A549 (cell line): ENCODE measurements at regions not wholly inside any gene's neighbourhood (a gene's known extent, or its start where the extent isn't known, plus 50 kb on each side); places are given as distances from the start of the nearest gene placed in this dataset.

Experiments
- ATAC-seq, 2 experiments: fragments of 200-7000 bp in 1 of 2; fragments of >200 bp in 1 of 2; cut with Nextera tagmentation in 1 of 2; cut with Tn5 transposase in 1 of 2; 3 replicates each; pipeline versions ENCODE4 v1.8.0 to v1.9.1; 2018 to 2020; ENCODE audit warnings: mild to moderate bottlenecking in 1 of 2, moderate library complexity in 1 of 2
- CTCF ChIA-PET: fragments of 300-600 bp; sonication (Branson Sonifier 250); formaldehyde crosslinking; extraction: SDS; loops from one replicate; lab custom pipeline; 2021; ENCODE audit warnings: antibody characterized with exemption, inconsistent platforms; lab: Yijun Ruan, JAX
- POLR2A ChIA-PET: fragments of 350-600 bp; formaldehyde crosslinking; extraction: SDS; loops from one replicate; lab custom pipeline; 2021; ENCODE audit warnings: antibody characterized with exemption, inconsistent platforms; lab: Yijun Ruan, JAX
- DNase-seq, 2 experiments: peaks; one replicate each; pipeline versions ENCODE4 v3.0.0 to v3.0.0-alpha.2; 2011 to 2016; ENCODE audit warnings: low read depth in 1 of 2, low spot score in 1 of 2
- FAIRE-seq: peaks from 2 replicates; lab custom pipeline; 2011; peaks lifted over from hg19 to GRCh38; lab: Jason Lieb, UNC
- H3K27ac ChIP-seq, 2 experiments: fragments of >200 bp; sonication (Bioruptor Twin); formaldehyde crosslinking; 3 replicates each; pipeline ENCODE4 v1.5.1; 2016 to 2017
- H3K4me1 ChIP-seq: fragments of >200 bp; sonication (Bioruptor Twin); formaldehyde crosslinking; 3 replicates; pipeline ENCODE4 v1.6.1; 2016
- H3K4me2 ChIP-seq: fragments of >200 bp; sonication (Bioruptor Twin); formaldehyde crosslinking; 3 replicates; pipeline ENCODE4 v1.6.1; 2016
- H3K4me3 ChIP-seq: fragments of >200 bp; sonication (Bioruptor Twin); formaldehyde crosslinking; 3 replicates; pipeline ENCODE4 v1.5.1; 2016
- H3K9me3 ChIP-seq: fragments of >200 bp; sonication (Bioruptor Twin); formaldehyde crosslinking; 3 replicates; pipeline ENCODE4 v1.6.1; 2016
- BCL3 ChIP-seq: fragments of >200 bp; sonication (Bioruptor Twin); formaldehyde crosslinking; IDR thresholded peaks from 3 replicates; pipeline ENCODE4 v1.6.1; 2016
- CBX8 ChIP-seq: fragments of 200-600 bp; sonication (generic); IDR thresholded peaks from 2 replicates; pipeline ENCODE4 v1.6.1; 2016
- CEBPB ChIP-seq, 2 experiments: fragments of >200 bp in 1 of 2; sonication (Bioruptor Twin) in 1 of 2; formaldehyde crosslinking in 1 of 2; IDR thresholded peaks; 2 replicates each; pipeline ENCODE4 v1.6.1; 2012 to 2016
- E2F6 ChIP-seq: IDR thresholded peaks from 2 replicates; pipeline ENCODE4 v1.6.1; 2012; ENCODE audit warnings: low read depth, borderline replicate concordance
- ELK1 ChIP-seq: fragments of 150-350 bp; IDR thresholded peaks from 2 replicates; pipeline ENCODE4 v1.6.1; 2014; ENCODE audit warnings: low read depth, mild to moderate bottlenecking, low read length
- EP300 ChIP-seq, 2 experiments: fragments of >200 bp; sonication (Bioruptor Twin); formaldehyde crosslinking; IDR thresholded peaks; 2 replicates in 1 of 2; 3 replicates in 1 of 2; pipeline ENCODE4 v1.6.1; 2016 to 2017
- ESRRA ChIP-seq: fragments of 150-350 bp; IDR thresholded peaks from 2 replicates; pipeline ENCODE4 v1.6.1; 2014; ENCODE audit warnings: mild to moderate bottlenecking, low read length, borderline replicate concordance
- FOSB ChIP-seq: fragments of 250-450 bp; sonication (Bioruptor Pico); IDR thresholded peaks from 2 replicates; pipeline ENCODE4 v1.5.0; 2020; ENCODE audit warnings: mild to moderate bottlenecking, moderate library complexity
- FOSL2 ChIP-seq, 2 experiments: fragments of 450-650 bp in 1 of 2; fragments of >200 bp in 1 of 2; sonication (Bioruptor Twin) in 1 of 2; formaldehyde crosslinking; IDR thresholded peaks; 2 replicates each; pipeline versions ENCODE4 v1.5.0 to v1.6.1; 2016 to 2020; ENCODE audit warnings: mild to moderate bottlenecking in 1 of 2, moderate library complexity in 1 of 2
- FOXS1 ChIP-seq: fragments of 250-450 bp; sonication (Bioruptor Pico); IDR thresholded peaks from 2 replicates; pipeline ENCODE4 v1.5.0; 2020; ENCODE audit warnings: mild to moderate bottlenecking, moderate library complexity
- GATA3 ChIP-seq: IDR thresholded peaks from 2 replicates; pipeline ENCODE4 v1.6.1; 2012; ENCODE audit warnings: borderline replicate concordance
- HEYL ChIP-seq: fragments of 250-450 bp; sonication (Bioruptor Pico); IDR thresholded peaks from 2 replicates; pipeline ENCODE4 v1.8.0; 2021; ENCODE audit warnings: mild to moderate bottlenecking, moderate library complexity
- HOXA7 ChIP-seq: fragments of 250-450 bp; sonication (Bioruptor Pico); IDR thresholded peaks from 2 replicates; pipeline ENCODE4 v1.5.0; 2020; ENCODE audit warnings: mild to moderate bottlenecking, moderate library complexity
- HOXB5 ChIP-seq: fragments of 250-450 bp; sonication (Bioruptor Pico); IDR thresholded peaks from 2 replicates; pipeline ENCODE4 v1.5.0; 2020; ENCODE audit warnings: mild to moderate bottlenecking, moderate library complexity
- JUN ChIP-seq, 2 experiments: fragments of >200 bp; sonication (Bioruptor Twin); formaldehyde crosslinking; IDR thresholded peaks; 2 replicates in 1 of 2; 3 replicates in 1 of 2; pipeline ENCODE4 v1.6.1; 2016 to 2017
- MAFK ChIP-seq: fragments of 450-650 bp; IDR thresholded peaks from 2 replicates; pipeline ENCODE4 v1.6.1; 2014; ENCODE audit not compliant: partially characterized antibody
- MAZ ChIP-seq: fragments of 150-350 bp; IDR thresholded peaks from 2 replicates; pipeline ENCODE4 v1.6.1; 2014; ENCODE audit warnings: antibody characterized with exemption, low read depth, low read length, borderline replicate concordance
- NR3C1 ChIP-seq: fragments of >200 bp; sonication (Bioruptor Twin); formaldehyde crosslinking; IDR thresholded peaks from 3 replicates; pipeline ENCODE4 v1.6.1; 2017
- PBX3 ChIP-seq: IDR thresholded peaks from 2 replicates; pipeline ENCODE4 v1.6.1; 2012
- POLR2A ChIP-seq: IDR thresholded peaks from 2 replicates; pipeline ENCODE4 v1.6.1; 2012; ENCODE audit warnings: mild to moderate bottlenecking, low read length
- POLR2AphosphoS2 ChIP-seq: conservative IDR thresholded peaks from 2 replicates; pipeline ENCODE4 v1.6.1; 2012; ENCODE audit warnings: low read length, improper control_type of control experiment, inconsistent platforms
- RAD21 ChIP-seq, 2 experiments: fragments of >200 bp in 1 of 2; sonication (Bioruptor Twin) in 1 of 2; formaldehyde crosslinking in 1 of 2; IDR thresholded peaks in 1 of 2; conservative IDR thresholded peaks in 1 of 2; 2 replicates in 1 of 2; 3 replicates in 1 of 2; pipeline ENCODE4 v1.6.1; 2012 to 2018; ENCODE audit warnings: inconsistent platforms in 1 of 2
- RARB ChIP-seq: fragments of 250-450 bp; sonication (Bioruptor Pico); IDR thresholded peaks from 2 replicates; pipeline ENCODE4 v1.8.0; 2021; ENCODE audit warnings: mild to moderate bottlenecking, moderate library complexity
- SREBF2 ChIP-seq: fragments of 450-650 bp; IDR thresholded peaks from 2 replicates; pipeline ENCODE4 v1.6.1; 2014; ENCODE audit warnings: mild to moderate bottlenecking, moderate library complexity
- TFCP2L1 ChIP-seq: fragments of 250-450 bp; sonication (Bioruptor Pico); IDR thresholded peaks from 2 replicates; pipeline ENCODE4 v1.5.0; 2021; ENCODE audit warnings: mild to moderate bottlenecking
- TP53 ChIP-seq: fragments of 250-450 bp; sonication (Bioruptor Pico); IDR thresholded peaks from 2 replicates; pipeline ENCODE4 v1.5.0; 2021; ENCODE audit warnings: mild to moderate bottlenecking, moderate library complexity
- ZC3H11A ChIP-seq: fragments of 450-650 bp; IDR thresholded peaks from 2 replicates; pipeline ENCODE4 v1.6.1; 2014; ENCODE audit warnings: antibody characterized with exemption, mild to moderate bottlenecking
- ZSCAN20 ChIP-seq: fragments of 250-450 bp; sonication (Bioruptor Pico); IDR thresholded peaks from 2 replicates; pipeline ENCODE4 v1.8.0; 2022; ENCODE audit warnings: mild to moderate bottlenecking, moderate library complexity
- WGBS: methylation state at CpG from one replicate; pipeline ENCODE4 v1.1.6; 2017; ENCODE audit errors: missing lambda C conversion rate; 5-methylcytosine and 5-hydroxymethylcytosine counted together

GRCh38 chr1:209015092-209015491 is 568.4 kb upstream of the CAMK1G start:
- DNase-seq (no peak), FAIRE-seq (no peak), ATAC-seq (no peak)
- TF ChIP-seq E2F6 (no peak), MAZ (no peak), SREBF2 (no peak), POLR2A (no peak), RAD21 (conservative IDR thresholded peaks at IDR 0.05 in 1 of 2, IDR thresholded peaks at IDR 0.05 in 1 of 2) (no peak), HOXA7 (CRISPR knock-in tag) (no peak), ZSCAN20 (no peak), GATA3 (no peak), ESRRA (no peak), CEBPB (IDR thresholded peaks at IDR 0.05) (no peak)
- Histone ChIP-seq H3K4me3 (no peak overlapping the region), H3K9me3 (peaks cover 3% of the 10 kb centered on the region; the same call in 1 of the 3 replicates), H3K27ac (no peak overlapping the region), H3K4me2 (no peak overlapping the region), H3K4me1 (no peaks in the 10 kb centered on the region)
- ChIA-PET POLR2A (no interaction called here), CTCF (no interaction called here)

- POLR2A ChIA-PET: no interaction called here
- Histone ChIP-seq H3K9me3 (peaks cover 3% of the 10 kb centered on the region; the same call in 1 of the 3 replicates), H3K4me1 (no peaks in the 10 kb centered on the region), H3K4me3 (no peak overlapping the region), H3K4me2 (no peak overlapping the region), H3K27ac (no peak overlapping the region)
- TF ChIP-seq EP300 (IDR thresholded peaks at IDR 0.05) (no peak), FOSB (CRISPR knock-in tag) (no peak), MAFK (peak; percentile 60)
- CTCF ChIA-PET: no interaction called here
- no peak for ATAC-seq
- DNase-seq: no peak
- no peak for FAIRE-seq
These were observed 561.9 kb upstream of the CAMK1G start for GRCh38 chr1:209021622-209022021.

GRCh38 chr1:209023790-209024189 is 559.7 kb upstream of the CAMK1G start:
- 11% methylated on average over 2 of the region's 2 CpGs for WGBS
- H3K4me3 ChIP-seq: no peak overlapping the region
- H3K4me1 ChIP-seq: no peaks in the 10 kb centered on the region
- ChIA-PET CTCF (no interaction called here), POLR2A (no interaction called here)
- FAIRE-seq (no peak), DNase-seq (no peak), ATAC-seq (no peak)
- peaks cover 3% of the 10 kb centered on the region; the same call in 1 of the 3 replicates for H3K9me3 ChIP-seq
- H3K27ac ChIP-seq: no peak overlapping the region
- H3K4me2 ChIP-seq: no peak overlapping the region
- TF ChIP-seq TP53 (no peak), FOSL2 (IDR thresholded peaks at IDR 0.05) (no peak), FOSL2 (CRISPR knock-in tag; IDR thresholded peaks at IDR 0.05) (no peak), FOXS1 (no peak), TFCP2L1 (no peak), HOXB5 (no peak), BCL3 (no peak), MAFK (no peak), PBX3 (no peak), RARB (CRISPR knock-in tag) (no peak), JUN (IDR thresholded peaks at IDR 0.05) (no peak), NR3C1 (no peak), ELK1 (no peak), HEYL (CRISPR knock-in tag) (no peak), POLR2AphosphoS2 (no peak), ZC3H11A (no peak), CBX8 (no peak)
